Stimulated activated CD8-positive, alpha-beta memory T cell treated with anti-CD3 and anti-CD28 coated beads, Interleukin-2, amount 100 ng/mL, for 48 hours (primary cell): ENCODE measurements at regions not wholly inside any gene's neighbourhood (a gene's known extent, or its start where the extent isn't known, plus 50 kb on each side); places are given as distances from the start of the nearest gene placed in this dataset.
"Not testable (repeated sequence)": the region's sequence is repeated elsewhere in the genome, so short reads cannot be mapped to it uniquely, and the experiment has no call there.

Experiments used
- DNase-seq, 2 donors: peaks; one replicate each; pipeline ENCODE4 v3.0.0-alpha.2; 2020; ENCODE audit warnings: low read depth in 2 of 2

- no peak for DNase-seq
Observed at GRCh38 chrX:140163371-140164159, 198.2 kb upstream of the CXorf66 start.

- DNase-seq, result no peak
Observed at GRCh38 chrX:140157611-140158010, 192.3 kb upstream of the CXorf66 start.

GRCh38 chrX:140157143-140157542, 191.8 kb upstream of the CXorf66 start:
- no peak for DNase-seq

- no peak for DNase-seq
Observed at GRCh38 chrX:140151316-140151715, 186.0 kb upstream of the CXorf66 start.

- DNase-seq, result no peak
Observed at GRCh38 chrX:140149761-140150160, 184.4 kb upstream of the CXorf66 start.

- DNase-seq, result no peak
Observed at GRCh38 chrX:140141444-140142029, 176.2 kb upstream of the CXorf66 start.

- DNase-seq, result not testable (repeated sequence)
Observed at GRCh38 chrX:140138492-140138891, 173.2 kb upstream of the CXorf66 start.

GRCh38 chrX:140138065-140138464, 172.7 kb upstream of the CXorf66 start:
- not testable (repeated sequence) for DNase-seq

GRCh38 chrX:140132937-140133336, 167.6 kb upstream of the CXorf66 start:
- DNase-seq, result no peak

- no peak for DNase-seq
Observed at GRCh38 chrX:140123446-140123845, 158.1 kb upstream of the CXorf66 start.

GRCh38 chrX:140114059-140114458, 148.7 kb upstream of the CXorf66 start:
- not testable (repeated sequence) for DNase-seq

GRCh38 chrX:140110081-140110650, 144.8 kb upstream of the CXorf66 start:
- DNase-seq, result no peak

GRCh38 chrX:140104760-140105159, 139.4 kb upstream of the CXorf66 start:
- DNase-seq, result no peak

- DNase-seq, result no peak
Observed at GRCh38 chrX:140099221-140099620, 133.9 kb upstream of the CXorf66 start.

- no peak for DNase-seq
Observed at GRCh38 chrX:140092121-140092520, 126.8 kb upstream of the CXorf66 start.

- DNase-seq, result no peak
Observed at GRCh38 chrX:140091125-140091886, 126.0 kb upstream of the CXorf66 start.

GRCh38 chrX:140090800-140091124, 125.4 kb upstream of the CXorf66 start:
- DNase-seq, result no peak

GRCh38 chrX:140088438-140088837, 123.1 kb upstream of the CXorf66 start:
- DNase-seq, result no peak

GRCh38 chrX:140087875-140088274, 122.6 kb upstream of the CXorf66 start:
- DNase-seq, result no peak

- DNase-seq, result no peak
Observed at GRCh38 chrX:140086691-140087090, 121.4 kb upstream of the CXorf66 start.

GRCh38 chrX:140074851-140075250, 109.5 kb upstream of the CXorf66 start:
- not testable (repeated sequence) for DNase-seq

- DNase-seq, result no peak
Observed at GRCh38 chrX:140071037-140071436, 105.7 kb upstream of the CXorf66 start.
